IMR-90 (cell line): ENCODE measurements at regions not wholly inside any gene's neighbourhood (a gene's known extent, or its start where the extent isn't known, plus 50 kb on each side); places are given as distances from the start of the nearest gene placed in this dataset.
A peak's percentile ranks its signal among the peaks of the same experiment; 100 is the strongest.

Experiments used
- ATAC-seq: fragments of 200-7000 bp; cut with Tn5 transposase; 2 replicates; pipeline ENCODE4 v1.9.1; 2020; ENCODE audit warnings: low read depth, mild to moderate bottlenecking, moderate library complexity
- BruUV-seq: library from RNA; stranded (reverse); fragments of 400-500 nt; replicated peaks from 2 replicates; lab custom pipeline; 2021; lab: Mats Ljungman, UMichigan
- CTCF ChIA-PET: fragments of 300-600 bp; formaldehyde crosslinking; extraction: SDS; loops from one replicate; lab custom pipeline; 2021; ENCODE audit warnings: antibody characterized with exemption; lab: Yijun Ruan, JAX
- POLR2A ChIA-PET: fragments of 300-600 bp; sonication (Branson Sonifier 250); formaldehyde crosslinking; loops from one replicate; lab custom pipeline; 2022; ENCODE audit warnings: antibody characterized with exemption; ENCODE audit not compliant: unreplicated experiment; lab: Charles Lee
- DNase-seq: peaks from one replicate; pipeline ENCODE4 v3.0.0; 2013
- H2AFZ ChIP-seq: replicated peaks from 2 replicates; pipeline ENCODE3; 2013; ENCODE audit warnings: low read length, mild to moderate bottlenecking; ENCODE audit not compliant: poor library complexity
- H2AK5ac ChIP-seq: 2 replicates; pipeline ENCODE4 v1.6.1; 2013; ENCODE audit warnings: low read depth, low read length, inconsistent platforms
- H2AK9ac ChIP-seq: replicated peaks from 2 replicates; pipeline ENCODE3; 2013; ENCODE audit warnings: mild to moderate bottlenecking, low read depth, low read length, moderate library complexity; ENCODE audit not compliant: poor library complexity
- H2BK120ac ChIP-seq: 2 replicates; pipeline ENCODE4 v1.6.1; 2013; ENCODE audit warnings: low read depth, low read length, inconsistent platforms
- H2BK15ac ChIP-seq: 3 replicates; pipeline ENCODE4 v1.6.1; 2013; ENCODE audit warnings: low read depth, low read length, inconsistent platforms
- H2BK20ac ChIP-seq: 2 replicates; pipeline ENCODE4 v1.6.1; 2013; ENCODE audit warnings: low read depth, mild to moderate bottlenecking, inconsistent platforms, low read length, moderate library complexity
- H2BK5ac ChIP-seq: 2 replicates; pipeline ENCODE4 v1.6.1; 2013; ENCODE audit warnings: mild to moderate bottlenecking, low read depth, low read length, inconsistent platforms; ENCODE audit not compliant: poor library complexity, severe bottlenecking
- H3K14ac ChIP-seq: replicated peaks from 2 replicates; pipeline ENCODE4 v1.6.1; 2013; ENCODE audit warnings: low read depth, low read length, inconsistent platforms
- H3K18ac ChIP-seq: 2 replicates; pipeline ENCODE4 v1.6.1; 2013; ENCODE audit warnings: low read depth, low read length, control low read depth
- H3K23ac ChIP-seq: 2 replicates; pipeline ENCODE4 v1.6.1; 2013; ENCODE audit warnings: low read depth, low read length, inconsistent platforms
- H3K27ac ChIP-seq: 2 replicates; pipeline ENCODE4 v1.5.1; 2013; ENCODE audit warnings: mild to moderate bottlenecking, control low read depth, low read length; ENCODE audit not compliant: insufficient read depth
- H3K27me3 ChIP-seq: 2 replicates; pipeline ENCODE4 v1.6.1; 2013; ENCODE audit warnings: low read length; ENCODE audit not compliant: control insufficient read depth, insufficient read depth
- H3K36me3 ChIP-seq: 2 replicates; pipeline ENCODE4 v1.6.1; 2013; ENCODE audit warnings: low read length, mixed read lengths; ENCODE audit not compliant: control insufficient read depth, insufficient read depth
- H3K4ac ChIP-seq: 2 replicates; pipeline ENCODE4 v1.6.1; 2013; ENCODE audit warnings: low read depth, low read length, inconsistent platforms
- H3K4me1 ChIP-seq: 2 replicates; pipeline ENCODE4 v1.6.1; 2013; ENCODE audit warnings: low read length, mixed read lengths; ENCODE audit not compliant: control insufficient read depth, insufficient read depth
- H3K4me2 ChIP-seq: 2 replicates; pipeline ENCODE4 v1.6.1; 2013; ENCODE audit warnings: low read depth, mild to moderate bottlenecking, control low read depth, low read length, moderate library complexity
- H3K4me3 ChIP-seq: 2 replicates; pipeline ENCODE4 v1.5.1; 2013; ENCODE audit warnings: low read depth, mild to moderate bottlenecking, control low read depth, low read length, moderate library complexity; ENCODE audit not compliant: insufficient read depth
- H3K56ac ChIP-seq: 2 replicates; pipeline ENCODE4 v1.6.1; 2013; ENCODE audit warnings: low read length, inconsistent platforms; ENCODE audit not compliant: insufficient read depth; ENCODE audit errors: extremely low read depth
- H3K79me1 ChIP-seq, 2 experiments: 2 replicates each; pipeline ENCODE4 v1.6.1; 2013; ENCODE audit warnings: low read length in 2 of 2, inconsistent platforms in 1 of 2, low read depth in 1 of 2
- H3K9ac ChIP-seq: 2 replicates; pipeline ENCODE4 v1.6.1; 2013; ENCODE audit warnings: low read depth, low read length, control low read depth
- H3K9me1 ChIP-seq: 2 replicates; pipeline ENCODE4 v1.6.1; 2013; ENCODE audit warnings: low read length, inconsistent platforms; ENCODE audit not compliant: insufficient read depth
- H3K9me3 ChIP-seq: 2 replicates; pipeline ENCODE4 v1.6.1; 2013; ENCODE audit warnings: low read length; ENCODE audit not compliant: control insufficient read depth, insufficient read depth
- H4K20me1 ChIP-seq: 2 replicates; pipeline ENCODE4 v1.6.1; 2013; ENCODE audit warnings: low read length, inconsistent platforms; ENCODE audit not compliant: insufficient read depth
- H4K5ac ChIP-seq: 2 replicates; pipeline ENCODE4 v1.6.1; 2013; ENCODE audit warnings: mild to moderate bottlenecking, low read depth, low read length, control low read depth
- H4K8ac ChIP-seq, 2 experiments: 2 replicates each; pipeline ENCODE4 v1.6.1; 2013; ENCODE audit warnings: low read depth in 2 of 2, low read length in 2 of 2, control low read depth in 1 of 2, inconsistent platforms in 1 of 2
- H4K91ac ChIP-seq: 2 replicates; pipeline ENCODE4 v1.6.1; 2013; ENCODE audit warnings: low read depth, low read length, inconsistent platforms; ENCODE audit not compliant: insufficient read depth
- MAZ ChIP-seq: IDR thresholded peaks from 2 replicates; pipeline ENCODE4 v1.6.1; 2012; ENCODE audit warnings: low read depth, mild to moderate bottlenecking, low read length, improper control_type of control experiment, moderate library complexity, borderline replicate concordance
- POLR2A ChIP-seq: IDR thresholded peaks from 2 replicates; pipeline ENCODE4 v1.6.1; 2012; ENCODE audit warnings: mild to moderate bottlenecking, low read depth, low read length
- RCOR1 ChIP-seq: IDR thresholded peaks from 2 replicates; pipeline ENCODE4 v1.6.1; 2012; ENCODE audit warnings: mild to moderate bottlenecking, low read length, improper control_type of control experiment; ENCODE audit not compliant: insufficient replicate concordance
- WGBS, 2 experiments: methylation state at CpG; one replicate each; pipeline versions ENCODE4 v1.1.5 to v1.1.7; 2013; ENCODE audit warnings: missing lambda C conversion rate in 2 of 2; ENCODE audit not compliant: insufficient read length in 1 of 2; ENCODE audit errors: extremely low coverage in 2 of 2; 5-methylcytosine and 5-hydroxymethylcytosine counted together
- dilution Hi-C: fragments of 300-500 bp; cut with HindIII; formaldehyde crosslinking; loops from one replicate; pipeline ENCODE4 v1.14.3; 2018; ENCODE audit warnings: low sequenced_read_pairs; ENCODE audit not compliant: unreplicated experiment
- in situ Hi-C: fragments of 300-500 bp; cut with MboI; formaldehyde crosslinking; loops from 3 replicates; pipeline ENCODE4 v1.14.3; 2019; ENCODE audit warnings: low sequenced_read_pairs, inconsistent platforms, mixed read lengths
- intact Hi-C: fragments of 100-400 bp; cut with micrococcal nuclease; formaldehyde crosslinking; loops from 2 replicates; pipeline ENCODE4 v1.10.0; 2022
- TF ChIP-seq, protein P1 (sequence below): fragments of 150-350 bp; IDR thresholded peaks from 2 replicates; pipeline ENCODE4 v1.6.1; 2016; ENCODE audit warnings: low read depth, mild to moderate bottlenecking, low read length, moderate library complexity, borderline replicate concordance

- H2AK9ac ChIP-seq: no peak overlapping the region
- TF ChIP-seq, protein P1, sequence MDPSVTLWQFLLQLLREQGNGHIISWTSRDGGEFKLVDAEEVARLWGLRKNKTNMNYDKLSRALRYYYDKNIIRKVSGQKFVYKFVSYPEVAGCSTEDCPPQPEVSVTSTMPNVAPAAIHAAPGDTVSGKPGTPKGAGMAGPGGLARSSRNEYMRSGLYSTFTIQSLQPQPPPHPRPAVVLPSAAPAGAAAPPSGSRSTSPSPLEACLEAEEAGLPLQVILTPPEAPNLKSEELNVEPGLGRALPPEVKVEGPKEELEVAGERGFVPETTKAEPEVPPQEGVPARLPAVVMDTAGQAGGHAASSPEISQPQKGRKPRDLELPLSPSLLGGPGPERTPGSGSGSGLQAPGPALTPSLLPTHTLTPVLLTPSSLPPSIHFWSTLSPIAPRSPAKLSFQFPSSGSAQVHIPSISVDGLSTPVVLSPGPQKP: no peak
- TF ChIP-seq POLR2A: no peak
- TF ChIP-seq MAZ: no peak
- TF ChIP-seq RCOR1: no peak
- ChIA-PET POLR2A (no interaction called here), CTCF (interaction anchor here (0.5 kb wide), 1 partner anchor 170 kb away, joined by 5 read pairs; no protein-coding TSS in a partner anchor)
- H2BK20ac ChIP-seq: no peak overlapping the region
- peak; percentile 61 for ATAC-seq
- H3K4me2 ChIP-seq: no peak overlapping the region
- no peak overlapping the region for H2BK120ac ChIP-seq
- dilution Hi-C loops: no loop called here
- H3K14ac ChIP-seq: no peak overlapping the region
- DNase-seq: no peak
- no peak overlapping the region for H2BK5ac ChIP-seq
- no CpG with 5 or more reads among the region's 2 CpGs for WGBS, 2 experiments
- no peak overlapping the region for H4K5ac ChIP-seq
- H2AK5ac ChIP-seq: no peak overlapping the region
- H2AFZ ChIP-seq: no peak overlapping the region
- H3K4me1 ChIP-seq: peaks cover 2% of the 10 kb centered on the region; the same call in 1 of the 2 replicates
- no peak overlapping the region for H4K91ac ChIP-seq
- no peaks in the 10 kb centered on the region for H3K27me3 ChIP-seq
- H3K27ac ChIP-seq: no peak overlapping the region
- H3K79me1 ChIP-seq: no peaks in the 10 kb centered on the region
- in situ Hi-C loops: no loop called here
- H3K9me1 ChIP-seq: no peaks in the 10 kb centered on the region
- H3K4ac ChIP-seq: no peak overlapping the region
- no peak overlapping the region for H3K9ac ChIP-seq
- H4K8ac ChIP-seq: no peak overlapping the region
- peak overlapping the region; percentile 35; the same call in 1 of the 2 replicates for H3K18ac ChIP-seq
- no peak overlapping the region for H3K4me3 ChIP-seq
- peaks cover 4% of the 10 kb centered on the region for H3K9me3 ChIP-seq
- BruUV-seq: no TSS peak
- no peak overlapping the region for H2BK15ac ChIP-seq
- intact Hi-C loops: no loop called here
- no peak overlapping the region for H3K23ac ChIP-seq
- no peaks in the 10 kb centered on the region for H4K20me1 ChIP-seq
- H3K36me3 ChIP-seq: no peaks in the 10 kb centered on the region
- H3K56ac ChIP-seq: no peak overlapping the region
Observed at GRCh38 chr2:150853263-150853662, 365.8 kb upstream of the RND3 start.
